BE2C (cell line): ENCODE measurements at regions not wholly inside any gene's neighbourhood (a gene's known extent, or its start where the extent isn't known, plus 50 kb on each side); places are given as distances from the start of the nearest gene placed in this dataset.

Experiments used
- DNase-seq: peaks from one replicate; pipeline ENCODE4 v3.0.0-alpha.2; 2020
- H3K27me3 ChIP-seq: fragments of 250-450 bp; sonication (Bioruptor Pico); 2 replicates; pipeline ENCODE4 v1.5.1; 2020; ENCODE audit warnings: mild to moderate bottlenecking
- H3K36me3 ChIP-seq: fragments of 250-450 bp; sonication (Bioruptor Pico); 2 replicates; pipeline ENCODE4 v1.5.1; 2020; ENCODE audit warnings: mild to moderate bottlenecking
- H3K4me1 ChIP-seq: fragments of 250-450 bp; sonication (Bioruptor Pico); 2 replicates; pipeline ENCODE4 v1.5.1; 2020
- H3K4me3 ChIP-seq: 2 replicates; pipeline ENCODE4 v1.5.1; 2011; ENCODE audit warnings: low read depth, low read length
- H3K9me3 ChIP-seq: fragments of 250-450 bp; sonication (Bioruptor Pico); 2 replicates; pipeline ENCODE4 v1.5.1; 2020
- TF ChIP-seq, protein P1 (sequence below): IDR thresholded peaks from 2 replicates; pipeline ENCODE4 v1.5.1; 2012; ENCODE audit warnings: mild to moderate bottlenecking, low read depth, low read length

DNA sequence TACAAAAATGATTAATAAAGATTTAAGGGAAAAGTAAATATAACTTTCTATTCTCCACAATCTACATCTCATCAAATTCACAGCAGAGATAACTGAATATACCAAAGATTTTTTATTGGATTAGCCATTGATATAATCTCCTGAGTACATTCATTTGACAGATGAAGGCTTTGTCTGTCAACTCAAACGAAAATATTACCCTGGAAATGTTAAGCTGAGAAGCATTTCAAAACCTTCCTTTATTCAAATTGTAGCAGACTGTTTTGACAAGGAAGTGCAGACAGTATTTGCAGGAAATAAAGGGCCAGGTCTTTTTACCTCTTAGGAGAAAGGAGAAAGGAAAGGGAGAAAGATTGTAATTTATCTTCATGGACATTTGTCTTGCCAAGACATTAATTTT lies 473.5 kb downstream of the TMEM182 start:
- TF ChIP-seq, protein P1, sequence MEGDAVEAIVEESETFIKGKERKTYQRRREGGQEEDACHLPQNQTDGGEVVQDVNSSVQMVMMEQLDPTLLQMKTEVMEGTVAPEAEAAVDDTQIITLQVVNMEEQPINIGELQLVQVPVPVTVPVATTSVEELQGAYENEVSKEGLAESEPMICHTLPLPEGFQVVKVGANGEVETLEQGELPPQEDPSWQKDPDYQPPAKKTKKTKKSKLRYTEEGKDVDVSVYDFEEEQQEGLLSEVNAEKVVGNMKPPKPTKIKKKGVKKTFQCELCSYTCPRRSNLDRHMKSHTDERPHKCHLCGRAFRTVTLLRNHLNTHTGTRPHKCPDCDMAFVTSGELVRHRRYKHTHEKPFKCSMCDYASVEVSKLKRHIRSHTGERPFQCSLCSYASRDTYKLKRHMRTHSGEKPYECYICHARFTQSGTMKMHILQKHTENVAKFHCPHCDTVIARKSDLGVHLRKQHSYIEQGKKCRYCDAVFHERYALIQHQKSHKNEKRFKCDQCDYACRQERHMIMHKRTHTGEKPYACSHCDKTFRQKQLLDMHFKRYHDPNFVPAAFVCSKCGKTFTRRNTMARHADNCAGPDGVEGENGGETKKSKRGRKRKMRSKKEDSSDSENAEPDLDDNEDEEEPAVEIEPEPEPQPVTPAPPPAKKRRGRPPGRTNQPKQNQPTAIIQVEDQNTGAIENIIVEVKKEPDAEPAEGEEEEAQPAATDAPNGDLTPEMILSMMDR: no peak
- DNase-seq: no peak

DNA sequence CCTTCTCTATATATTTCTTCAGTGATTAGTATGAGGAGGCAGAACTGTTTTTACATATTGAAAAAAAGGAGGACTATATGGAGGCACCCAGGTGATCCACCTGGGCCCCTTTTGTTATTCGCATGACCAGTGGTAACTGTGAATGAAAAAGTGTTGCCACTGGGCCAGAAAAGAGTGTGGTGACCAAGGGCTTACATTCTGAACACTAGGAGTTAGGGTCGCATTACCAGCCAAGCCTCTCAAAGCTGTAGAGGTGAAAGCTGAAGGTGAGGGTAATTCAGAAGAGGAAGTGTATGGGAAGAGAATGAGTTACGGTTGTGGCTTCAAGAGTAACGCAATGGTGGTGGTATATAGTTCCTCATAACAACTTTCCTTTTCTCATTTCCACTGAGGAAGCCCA lies 487.6 kb downstream of the TMEM182 start:
- Histone ChIP-seq H3K9me3 (no peaks in the 10 kb centered on the region), H3K27me3 (no peaks in the 10 kb centered on the region), H3K36me3 (no peaks in the 10 kb centered on the region), H3K4me1 (no peaks in the 10 kb centered on the region), H3K4me3 (no peak overlapping the region)
- no peak for DNase-seq
- TF ChIP-seq, protein P1: no peak

More for the DNA sequence above, 473.5 kb downstream of the TMEM182 start:
- no peaks in the 10 kb centered on the region for H3K9me3 ChIP-seq
- no peaks in the 10 kb centered on the region for H3K27me3 ChIP-seq
- H3K36me3 ChIP-seq: no peaks in the 10 kb centered on the region
- H3K4me3 ChIP-seq: no peak overlapping the region
- H3K4me1 ChIP-seq: no peaks in the 10 kb centered on the region

DNA sequence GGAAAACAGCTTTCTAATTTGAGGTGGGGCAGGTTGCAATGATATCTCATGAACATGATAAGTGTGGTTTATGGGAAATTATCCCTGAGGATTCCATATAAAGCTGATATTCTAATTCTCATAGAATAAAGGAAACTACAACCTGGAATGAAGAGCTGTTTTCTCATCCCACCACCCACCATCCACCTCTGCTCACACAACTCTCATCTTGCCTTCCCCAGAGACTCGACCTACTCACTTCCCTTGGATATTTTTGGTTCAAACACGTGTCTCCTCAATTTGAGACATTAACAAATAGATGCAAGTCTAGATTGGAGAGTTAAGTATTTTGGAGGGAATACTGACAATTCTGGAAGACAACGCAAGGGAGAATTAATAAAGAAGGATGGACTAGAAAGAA lies 490.9 kb downstream of the TMEM182 start:
- H3K9me3 ChIP-seq: no peaks in the 10 kb centered on the region
- no peaks in the 10 kb centered on the region for H3K27me3 ChIP-seq
- H3K36me3 ChIP-seq: no peaks in the 10 kb centered on the region
- no peak overlapping the region for H3K4me3 ChIP-seq
- no peak for DNase-seq
- no peaks in the 10 kb centered on the region for H3K4me1 ChIP-seq
- TF ChIP-seq, protein P1: no peak

DNA sequence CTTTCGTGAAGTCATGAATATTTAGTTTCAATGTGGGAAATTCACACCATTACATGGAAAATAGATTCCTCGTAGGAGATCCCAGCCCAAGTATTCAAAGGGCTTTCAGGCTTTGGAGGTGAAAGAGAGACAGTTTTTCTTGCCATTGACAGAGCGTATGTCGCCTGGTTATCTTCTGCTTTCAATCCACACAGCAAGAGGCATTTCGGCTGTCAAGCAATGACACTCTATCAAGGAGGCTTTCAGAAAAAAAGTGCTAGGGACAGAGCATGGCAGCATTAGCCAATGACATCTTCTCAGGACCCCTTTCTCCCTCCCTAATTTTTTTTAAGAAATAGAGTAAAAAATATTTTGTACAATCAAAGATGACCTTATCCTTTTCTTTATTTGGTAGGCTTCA lies 492.8 kb downstream of the TMEM182 start:
- no peaks in the 10 kb centered on the region for H3K36me3 ChIP-seq
- TF ChIP-seq, protein P1: no peak

DNA sequence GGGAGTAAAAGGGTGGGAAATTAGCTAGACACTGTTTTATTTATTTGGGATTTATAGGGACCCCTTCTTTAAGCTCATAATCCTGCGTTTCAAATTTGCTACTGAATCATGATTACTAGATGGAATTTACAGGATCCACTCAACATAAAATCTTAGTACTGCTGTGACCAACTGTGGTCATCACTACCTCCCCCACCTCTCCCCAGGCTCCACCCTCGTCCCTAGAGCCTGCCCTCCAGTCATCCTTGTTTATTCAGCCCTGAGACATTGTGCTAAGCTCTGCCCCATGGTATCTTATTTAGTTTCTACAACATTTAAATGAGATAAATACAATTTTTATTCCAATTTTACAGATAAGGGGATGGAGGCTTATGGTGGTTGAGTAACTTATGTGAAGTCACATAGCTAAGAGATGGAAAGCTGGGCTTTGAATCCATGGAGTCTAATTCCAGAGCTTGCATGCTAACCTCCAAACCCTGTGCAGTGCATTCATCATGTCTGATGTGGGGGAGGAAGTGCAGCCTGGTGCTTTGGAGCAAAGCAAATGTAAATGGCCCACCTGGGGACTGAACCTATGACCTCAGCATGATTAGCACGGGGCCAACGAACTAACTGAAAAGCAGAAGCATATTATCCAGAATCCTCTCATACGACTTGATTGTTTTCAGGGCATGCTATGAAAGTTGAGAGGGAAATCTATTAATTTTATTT lies 502.4 kb downstream of the TMEM182 start:
- TF ChIP-seq, protein P1: no peak
- DNase-seq: no peak
- Histone ChIP-seq H3K9me3 (no peaks in the 10 kb centered on the region), H3K27me3 (no peaks in the 10 kb centered on the region), H3K4me3 (no peak overlapping the region), H3K4me1 (no peaks in the 10 kb centered on the region), H3K36me3 (no peaks in the 10 kb centered on the region)

More for the DNA sequence above, 492.8 kb downstream of the TMEM182 start:
- Histone ChIP-seq H3K27me3 (no peaks in the 10 kb centered on the region), H3K4me1 (no peaks in the 10 kb centered on the region), H3K4me3 (no peak overlapping the region), H3K9me3 (no peaks in the 10 kb centered on the region)
- no peak for DNase-seq

DNA sequence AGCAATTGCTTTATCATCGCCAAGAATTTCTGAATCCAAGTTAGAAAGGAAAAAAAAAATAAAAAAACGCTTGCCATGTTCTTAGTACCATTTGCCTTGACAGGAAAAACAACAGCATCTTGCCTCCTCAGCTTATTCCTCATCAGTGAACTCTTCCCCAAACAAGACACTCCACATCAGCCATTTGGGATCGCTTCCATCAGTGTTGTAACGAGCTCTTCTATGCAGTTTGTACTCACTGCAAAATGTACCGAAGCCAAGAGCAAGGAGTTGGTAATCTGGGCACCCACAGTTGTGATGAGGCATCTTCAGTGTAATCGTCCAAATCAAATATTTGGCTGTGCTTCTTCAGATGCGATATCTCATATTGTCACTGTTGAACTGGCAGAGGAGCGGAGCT lies 503.7 kb downstream of the TMEM182 start:
- TF ChIP-seq, protein P1: no peak
- no peak for DNase-seq

More for the DNA sequence above, 503.7 kb downstream of the TMEM182 start:
- Histone ChIP-seq H3K9me3 (no peaks in the 10 kb centered on the region), H3K27me3 (no peaks in the 10 kb centered on the region), H3K4me1 (no peaks in the 10 kb centered on the region), H3K4me3 (no peak overlapping the region), H3K36me3 (no peaks in the 10 kb centered on the region)
